ENCODE measurements at regions not wholly inside any gene's neighbourhood (a gene's known extent, or its start where the extent isn't known, plus 50 kb on each side); places are given as distances from the start of the nearest gene placed in this dataset.

GRCh38 chr1:227395426-227396028 lies 77.2 kb upstream of the CDC42BPA start (continued):
- TF ChIP-seq ZNF280C (tag by site-specific recombination; IDR thresholded peaks at IDR 0.05): no peak

GRCh38 chr1:227392984-227393764 lies 74.9 kb upstream of the CDC42BPA start:
- no peaks in the 10 kb centered on the region for H3K9me3 ChIP-seq (ENCODE audit: control insufficient read depth, insufficient read depth, low read depth, low read length)
- peaks cover 4% of the 10 kb centered on the region; the same call in 1 of the 2 replicates for H3K4me1 ChIP-seq (ENCODE audit: control insufficient read depth, insufficient read depth, low read length)
- ChIA-PET POLR2A (interaction anchor here (0.7 kb wide), 1 partner anchor 392 kb away, joined by 5 read pairs; no protein-coding TSS in a partner anchor), CTCF (interaction anchor here (0.9 kb wide), 1 partner anchor 13 kb away, joined by 3 read pairs; no protein-coding TSS in a partner anchor)
- H3K27ac ChIP-seq (ENCODE audit: extremely low read depth, low read depth, low read length): no peak overlapping the region
- H3K4me3 ChIP-seq (ENCODE audit: low read depth, low read length): no peak overlapping the region
- no peaks in the 10 kb centered on the region for H3K36me3 ChIP-seq (ENCODE audit: control insufficient read depth in 2 of 2, insufficient read depth in 1 of 2, low read length in 2 of 2)
- TF ChIP-seq ZNF140 (tag by site-specific recombination; IDR thresholded peaks at IDR 0.05) (peak; percentile 48; the same call in 1 of the 2 replicates), ZNF558 (tag by site-specific recombination; IDR thresholded peaks at IDR 0.05) (0 out of 2 replicates have a peak, but pooled peaks have one; percentile 37), ZBTB8A (tag by site-specific recombination; IDR thresholded peaks at IDR 0.05) (peak; percentile 57), REPIN1 (tag by site-specific recombination; IDR thresholded peaks at IDR 0.05; ENCODE audit: low read depth) (no peak), ZNF518A (tag by site-specific recombination; conservative IDR thresholded peaks at IDR 0.05; ENCODE audit: low read depth) (peak; percentile 74), ZNF341 (tag by site-specific recombination; IDR thresholded peaks at IDR 0.05; ENCODE audit: low read depth) (0 out of 2 replicates have a peak, but pooled peaks have one; percentile 18), ZNF629 (tag by site-specific recombination; IDR thresholded peaks at IDR 0.05) (peak; percentile 30; the same call in 1 of the 2 replicates), ZNF426 (tag by site-specific recombination; IDR thresholded peaks at IDR 0.05) (peak; percentile 68), ZNF623 (tag by site-specific recombination; IDR thresholded peaks at IDR 0.05) (peak; percentile 51), ZNF354C (tag by site-specific recombination; IDR thresholded peaks at IDR 0.05; ENCODE audit: borderline replicate concordance, low read depth) (0 out of 2 replicates have a peak, but pooled peaks have one; percentile 25), ZBTB21 (tag by site-specific recombination; IDR thresholded peaks at IDR 0.05) (no peak), KLF9 (tag by site-specific recombination; IDR thresholded peaks at IDR 0.05; ENCODE audit: low read depth) (no peak), ZXDB (tag by site-specific recombination; IDR thresholded peaks at IDR 0.05) (0 out of 2 replicates have a peak, but pooled peaks have one; percentile 32), ZNF398 (tag by site-specific recombination; IDR thresholded peaks at IDR 0.05) (no peak), ZNF571 (tag by site-specific recombination; IDR thresholded peaks at IDR 0.05) (no peak), ZNF768 (tag by site-specific recombination; IDR thresholded peaks at IDR 0.05) (no peak), ZNF561 (tag by site-specific recombination; IDR thresholded peaks at IDR 0.05; ENCODE audit: borderline replicate concordance) (no peak), HOXC10 (CRISPR knock-in tag; IDR thresholded peaks at IDR 0.05) (no peak)
- TF ChIP-seq, protein P1, sequence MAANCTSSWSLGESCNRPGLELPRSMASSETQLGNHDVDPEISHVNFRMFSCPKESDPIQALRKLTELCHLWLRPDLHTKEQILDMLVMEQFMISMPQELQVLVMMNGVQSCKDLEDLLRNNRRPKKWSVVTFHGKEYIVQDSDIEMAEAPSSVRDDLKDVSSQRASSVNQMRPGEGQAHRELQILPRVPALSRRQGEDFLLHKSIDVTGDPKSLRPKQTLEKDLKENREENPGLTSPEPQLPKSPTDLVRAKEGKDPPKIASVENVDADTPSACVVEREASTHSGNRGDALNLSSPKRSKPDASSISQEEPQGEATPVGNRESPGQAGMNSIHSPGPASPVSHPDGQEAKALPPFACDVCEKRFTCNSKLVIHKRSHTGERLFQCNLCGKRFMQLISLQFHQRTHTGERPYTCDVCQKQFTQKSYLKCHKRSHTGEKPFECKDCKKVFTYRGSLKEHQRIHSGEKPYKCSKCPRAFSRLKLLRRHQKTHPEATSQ (tag by site-specific recombination; IDR thresholded peaks at IDR 0.05): no peak
